SH-SY5Y (cell line): ENCODE measurements at regions not wholly inside any gene's neighbourhood (a gene's known extent, or its start where the extent isn't known, plus 50 kb on each side); places are given as distances from the start of the nearest gene placed in this dataset.

Source experiments
- GATA2 ChIP-seq: IDR thresholded peaks from 2 replicates; pipeline ENCODE4 v1.6.1; 2011; ENCODE audit warnings: mild to moderate bottlenecking, low read depth, low read length
- GATA3 ChIP-seq: IDR thresholded peaks from 2 replicates; pipeline ENCODE4 v1.6.1; 2011; ENCODE audit warnings: low read depth, mild to moderate bottlenecking, low read length, moderate library complexity

GRCh38 chr17:71963791-71964190 is 157.0 kb upstream of the SOX9 start:
- TF ChIP-seq GATA3, result no peak
- no peak for TF ChIP-seq GATA2
